Transverse colon (tissue), 4 donors: ENCODE measurements at regions not wholly inside any gene's neighbourhood (a gene's known extent, or its start where the extent isn't known, plus 50 kb on each side); places are given as distances from the start of the nearest gene placed in this dataset.

Source experiments
- DNase-seq: peaks from one replicate; pipeline ENCODE4 v3.0.0-alpha.2; 2019
- H3K27ac ChIP-seq, 4 donors: fragments of 200-600 bp; sonication (generic); 2 replicates each; pipeline ENCODE4 v1.5.1; 2016 to 2018; ENCODE audit warnings: inconsistent platforms in 4 of 4
- H3K27me3 ChIP-seq: fragments of 200-600 bp; sonication (generic); 2 replicates; pipeline ENCODE4 v1.5.1; 2017; ENCODE audit warnings: inconsistent platforms
- H3K36me3 ChIP-seq, 4 donors: fragments of 200-600 bp; sonication (generic); 2 replicates each; pipeline ENCODE4 v1.5.1; 2017 to 2019; ENCODE audit warnings: inconsistent platforms in 4 of 4
- H3K4me1 ChIP-seq, 4 donors: fragments of 200-600 bp; sonication (generic); 2 replicates each; pipeline ENCODE4 v1.5.1; 2017 to 2020; ENCODE audit warnings: inconsistent platforms in 4 of 4
- H3K4me3 ChIP-seq, 4 donors: fragments of 200-600 bp; sonication (generic); 1 replicate in 1 of 4; 2 replicates in 3 of 4; pipeline versions ENCODE4 v1.5.1 to v1.6.1; 2017 to 2019; ENCODE audit warnings: inconsistent platforms in 4 of 4
- H3K9me3 ChIP-seq, 2 donors: fragments of 200-600 bp; sonication (generic); 2 replicates each; pipeline ENCODE4 v1.5.1; 2017 to 2019; ENCODE audit warnings: inconsistent platforms in 2 of 2
- CTCF ChIP-seq, 5 experiments: fragments of 200-600 bp in 3 of 5; fragments of 450-650 bp in 2 of 5; sonication (generic) in 3 of 5; IDR thresholded peaks; 1 replicate in 2 of 5; 2 replicates in 3 of 5; pipeline ENCODE4 v1.5.1; 2016 to 2017; ENCODE audit warnings: antibody characterized with exemption in 5 of 5, inconsistent platforms in 3 of 5, mild to moderate bottlenecking in 2 of 5, moderate library complexity in 1 of 5
- EP300 ChIP-seq: sonication (generic); formaldehyde crosslinking; IDR thresholded peaks from one replicate; pipeline ENCODE4 v1.6.1; 2017; ENCODE audit warnings: antibody characterized with exemption, low read depth
- POLR2A ChIP-seq: fragments of 450-650 bp; IDR thresholded peaks from one replicate; pipeline ENCODE4 v1.6.1; 2016; ENCODE audit warnings: antibody characterized with exemption, mild to moderate bottlenecking, moderate library complexity
- POLR2AphosphoS5 ChIP-seq, 3 donors: sonication (generic); formaldehyde crosslinking; IDR thresholded peaks; one replicate each; pipeline ENCODE4 v1.6.1; 2016; ENCODE audit warnings: antibody characterized with exemption in 3 of 3
- WGBS, 2 donors: methylation state at CpG; one replicate each; pipeline ENCODE4 v1.1.5; 2018; ENCODE audit warnings: low coverage in 1 of 2; 5-methylcytosine and 5-hydroxymethylcytosine counted together
- in situ Hi-C, 4 donors: fragments of 200-750 bp; cut with MboI; loops; one replicate each; pipeline versions ENCODE4 v1.15.0 to v1.15.1; 2017; ENCODE audit warnings: low sequenced_read_pairs in 3 of 4, low pct_ligation_motif_present in 1 of 4, low pct_unique_long_range_greater_than_20kb in 1 of 4
- intact Hi-C: fragments of 100-400 bp; cut with DNase I; formaldehyde crosslinking; loops from one replicate; pipeline ENCODE4 v1.15.1; 2023; ENCODE audit warnings: low total_unique reads

- TF ChIP-seq EP300 (no peak), CTCF (IDR thresholded peaks at IDR 0.05) (no peak), POLR2AphosphoS5 (IDR thresholded peaks at IDR 0.05) (no peak), POLR2A (no peak)
- WGBS, 2 donors = 81 to 82% methylated on average over 6 to 8 of the region's 8 CpGs
- intact Hi-C loops (loop anchor here (10.0 kb wide), 1 partner anchor 81 kb away; no protein-coding TSS in a partner anchor), in situ Hi-C loops (no loop called here)
- no peaks in the 10 kb centered on the region for H3K9me3 ChIP-seq
- no peaks in the 10 kb centered on the region for H3K36me3 ChIP-seq
- H3K4me3 ChIP-seq = no peak overlapping the region
- peak overlapping the region in 2 of 4 donors; percentile 28 to 37 for H3K27ac ChIP-seq
- H3K27me3 ChIP-seq = no peaks in the 10 kb centered on the region
- DNase-seq = no peak
- peaks cover 0 to 14% (median 6%) of the 10 kb centered on the region in 4 donors for H3K4me1 ChIP-seq
These were observed 223.6 kb upstream of the CELF2 start for GRCh38 chr10:10794046-10794445.

- DNase-seq = no peak
- 62 to 77% methylated on average over 3 to 5 of the region's 5 CpGs for WGBS, 2 donors
- H3K9me3 ChIP-seq = no peaks in the 10 kb centered on the region
- H3K4me1 ChIP-seq = peaks cover 0 to 14% (median 6%) of the 10 kb centered on the region in 4 donors
- no peak overlapping the region for H3K4me3 ChIP-seq
- H3K27me3 ChIP-seq = no peaks in the 10 kb centered on the region
- H3K36me3 ChIP-seq = no peaks in the 10 kb centered on the region
- H3K27ac ChIP-seq = peak overlapping the region in 1 of 4 donors; percentile 37
- TF ChIP-seq POLR2AphosphoS5 (IDR thresholded peaks at IDR 0.05) (no peak), EP300 (no peak), CTCF (IDR thresholded peaks at IDR 0.05) (no peak), POLR2A (no peak)
- intact Hi-C loops = loop anchor here (10.0 kb wide), 1 partner anchor 80 kb away; no protein-coding TSS in a partner anchor
- in situ Hi-C loops = no loop called here
These were observed 222.9 kb upstream of the CELF2 start for GRCh38 chr10:10794791-10795191.

GRCh38 chr10:10796061-10796773 is 221.5 kb upstream of the CELF2 start:
- Histone ChIP-seq H3K4me3 (no peak overlapping the region), H3K27ac (peak overlapping the region; percentile 69 to 83 (median 80)), H3K4me1 (peaks cover 0 to 14% (median 6%) of the 10 kb centered on the region in 4 donors), H3K36me3 (no peaks in the 10 kb centered on the region), H3K9me3 (no peaks in the 10 kb centered on the region), H3K27me3 (no peaks in the 10 kb centered on the region)
- in situ Hi-C loops = no loop called here
- no peak for DNase-seq
- WGBS, 2 donors = 62 to 72% methylated on average over 8 of the region's 8 CpGs
- intact Hi-C loops = loop anchor here (10.0 kb wide), 1 partner anchor 79 kb away; no protein-coding TSS in a partner anchor
- TF ChIP-seq POLR2AphosphoS5 (IDR thresholded peaks at IDR 0.05) (peak in 1 of 3 donors; percentile 46), POLR2A (no peak), CTCF (IDR thresholded peaks at IDR 0.05) (no peak)

GRCh38 chr10:10796774-10797415 is 220.8 kb upstream of the CELF2 start:
- in situ Hi-C loops = no loop called here
- Histone ChIP-seq H3K27me3 (no peaks in the 10 kb centered on the region), H3K4me1 (peaks cover 0 to 14% (median 6%) of the 10 kb centered on the region in 4 donors), H3K9me3 (no peaks in the 10 kb centered on the region), H3K4me3 (no peak overlapping the region), H3K27ac (peak overlapping the region; percentile 69 to 83 (median 80)), H3K36me3 (no peaks in the 10 kb centered on the region)
- no peak for DNase-seq
- 36 to 48% methylated on average over 6 of the region's 6 CpGs for WGBS, 2 donors
- intact Hi-C loops = loop anchor here (10.0 kb wide), 1 partner anchor 78 kb away; no protein-coding TSS in a partner anchor
- TF ChIP-seq POLR2A (no peak), POLR2AphosphoS5 (IDR thresholded peaks at IDR 0.05) (no peak), EP300 (no peak), CTCF (IDR thresholded peaks at IDR 0.05) (no peak)
